HG02840 (cell line): ENCODE measurements at regions not wholly inside any gene's neighbourhood (a gene's known extent, or its start where the extent isn't known, plus 50 kb on each side); places are given as distances from the start of the nearest gene placed in this dataset.

Source experiments
- ATAC-seq: cut with Tn5 transposase; IDR thresholded peaks from one replicate; pipeline ENCODE4 v1.9.1; 2021; ENCODE audit warnings: mild to moderate bottlenecking, moderate library complexity, moderate number of reproducible peaks; ENCODE audit not compliant: unreplicated experiment, low FRiP score

GRCh38 chr2:59435635-59436034 lies 1117.8 kb downstream of the BCL11A start:
- no peak for ATAC-seq

GRCh38 chr2:59428940-59429339 lies 1124.5 kb downstream of the BCL11A start:
- no peak for ATAC-seq

- no peak for ATAC-seq
These were observed 1125.5 kb downstream of the BCL11A start for GRCh38 chr2:59427980-59428379.

GRCh38 chr2:59425247-59425646 lies 1128.2 kb downstream of the BCL11A start:
- no peak for ATAC-seq

GRCh38 chr2:59413751-59414570 lies 1139.5 kb downstream of the BCL11A start:
- no peak for ATAC-seq

GRCh38 chr2:59399126-59399525 lies 1154.3 kb downstream of the BCL11A start:
- ATAC-seq, result no peak

GRCh38 chr2:59398081-59398480 lies 1155.4 kb downstream of the BCL11A start:
- no peak for ATAC-seq

- no peak for ATAC-seq
These were observed 1154.0 kb upstream of the FANCL start for GRCh38 chr2:59395119-59395518.

GRCh38 chr2:59391896-59392295 lies 1150.8 kb upstream of the FANCL start:
- ATAC-seq, result no peak

GRCh38 chr2:59390581-59390980 lies 1149.5 kb upstream of the FANCL start:
- ATAC-seq, result no peak

- ATAC-seq, result no peak
These were observed 1148.1 kb upstream of the FANCL start for GRCh38 chr2:59389240-59389639.

GRCh38 chr2:59385971-59386370 lies 1144.8 kb upstream of the FANCL start:
- ATAC-seq, result no peak

- ATAC-seq, result no peak
These were observed 1142.3 kb upstream of the FANCL start for GRCh38 chr2:59383473-59383872.

- ATAC-seq, result no peak
These were observed 1137.0 kb upstream of the FANCL start for GRCh38 chr2:59378127-59378526.

- ATAC-seq, result no peak
These were observed 1125.2 kb upstream of the FANCL start for GRCh38 chr2:59366288-59366687.

GRCh38 chr2:59354498-59354897 lies 1113.4 kb upstream of the FANCL start:
- no peak for ATAC-seq

GRCh38 chr2:59353306-59353921 lies 1112.3 kb upstream of the FANCL start:
- no peak for ATAC-seq

GRCh38 chr2:59342166-59342565 lies 1101.0 kb upstream of the FANCL start:
- ATAC-seq, result no peak

- no peak for ATAC-seq
These were observed 1098.7 kb upstream of the FANCL start for GRCh38 chr2:59339837-59340207.

- ATAC-seq, result no peak
These were observed 1098.2 kb upstream of the FANCL start for GRCh38 chr2:59339121-59339836.

- ATAC-seq, result no peak
These were observed 1091.9 kb upstream of the FANCL start for GRCh38 chr2:59333007-59333406.
